Posterior cingulate gyrus (tissue), 11 donors: ENCODE measurements at regions not wholly inside any gene's neighbourhood (a gene's known extent, or its start where the extent isn't known, plus 50 kb on each side); places are given as distances from the start of the nearest gene placed in this dataset.

Source experiments
- DNase-seq, 10 donors: peaks; one replicate each; pipeline versions ENCODE4 v3.0.0 to v3.0.0-alpha.2; 2020 to 2021; ENCODE audit warnings: mixed read lengths in 3 of 10
- intact Hi-C: fragments of 100-400 bp; cut with DNase I; formaldehyde crosslinking; loops from one replicate; pipeline ENCODE4 v1.15.1; 2023

- intact Hi-C loops: no loop called here
- no peak for DNase-seq
Measured at GRCh38 chr9:86836266-86836665, 111.0 kb downstream of the GAS1 start.

GRCh38 chr9:86830356-86830755 is 117.0 kb downstream of the GAS1 start:
- intact Hi-C loops: no loop called here
- no peak for DNase-seq

GRCh38 chr9:86829496-86830046 is 117.7 kb downstream of the GAS1 start:
- no peak for DNase-seq
- intact Hi-C loops: no loop called here

- no peak for DNase-seq
- intact Hi-C loops: no loop called here
Measured at GRCh38 chr9:86828631-86829030, 118.7 kb downstream of the GAS1 start.

GRCh38 chr9:86827893-86828292 is 119.4 kb downstream of the GAS1 start:
- intact Hi-C loops: no loop called here
- DNase-seq: no peak

DNA sequence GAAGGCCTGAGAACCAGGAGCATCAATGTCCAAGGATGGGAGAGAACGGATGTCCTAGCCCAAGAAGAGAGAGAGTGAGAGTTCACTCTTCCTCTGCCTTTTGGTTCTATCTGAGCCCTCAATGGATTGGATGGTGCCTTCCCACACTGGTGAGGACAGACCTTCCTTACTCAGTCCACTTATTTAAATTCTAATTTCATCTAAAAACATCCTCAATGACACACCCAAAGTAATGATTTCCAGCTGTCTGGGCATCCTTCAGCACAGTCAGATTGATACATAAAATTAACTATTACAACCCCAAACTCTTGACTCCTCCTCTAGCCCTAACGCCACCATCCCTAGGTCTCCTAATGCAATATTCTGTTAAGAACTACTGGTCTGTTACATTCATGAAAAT is 122.0 kb downstream of the GAS1 start:
- intact Hi-C loops: no loop called here
- DNase-seq: no peak

GRCh38 chr9:86822006-86822801 is 125.1 kb downstream of the GAS1 start:
- DNase-seq: no peak
- intact Hi-C loops: no loop called here

- no peak for DNase-seq
- intact Hi-C loops: no loop called here
Measured at GRCh38 chr9:86821006-86821845, 126.1 kb downstream of the GAS1 start.

DNA sequence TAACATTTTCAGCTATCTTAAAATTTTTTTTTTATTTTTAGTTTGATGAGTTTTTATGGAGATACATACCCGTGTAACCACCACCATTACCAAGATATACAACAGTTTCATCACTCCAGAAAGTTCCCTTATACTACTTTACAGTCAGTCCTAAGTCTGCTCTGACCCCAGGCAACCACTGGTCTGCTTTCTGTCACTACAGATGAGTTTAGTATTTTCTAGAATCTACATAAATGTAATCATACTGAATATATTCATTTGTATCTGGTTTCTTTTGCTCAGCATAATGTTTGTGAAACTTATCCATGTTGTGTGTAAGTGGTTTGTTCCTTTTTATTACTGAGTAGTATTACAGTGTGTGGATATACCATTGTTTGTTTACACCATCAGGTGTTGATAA is 127.8 kb downstream of the GAS1 start:
- DNase-seq: no peak
- intact Hi-C loops: no loop called here

GRCh38 chr9:86818636-86819035 is 128.7 kb downstream of the GAS1 start:
- intact Hi-C loops: no loop called here
- no peak for DNase-seq

- intact Hi-C loops: no loop called here
- no peak for DNase-seq
Measured at GRCh38 chr9:86816868-86817267, 130.4 kb downstream of the GAS1 start.

- intact Hi-C loops: no loop called here
Measured at GRCh38 chr9:86816366-86816765, 130.9 kb downstream of the GAS1 start.

DNA sequence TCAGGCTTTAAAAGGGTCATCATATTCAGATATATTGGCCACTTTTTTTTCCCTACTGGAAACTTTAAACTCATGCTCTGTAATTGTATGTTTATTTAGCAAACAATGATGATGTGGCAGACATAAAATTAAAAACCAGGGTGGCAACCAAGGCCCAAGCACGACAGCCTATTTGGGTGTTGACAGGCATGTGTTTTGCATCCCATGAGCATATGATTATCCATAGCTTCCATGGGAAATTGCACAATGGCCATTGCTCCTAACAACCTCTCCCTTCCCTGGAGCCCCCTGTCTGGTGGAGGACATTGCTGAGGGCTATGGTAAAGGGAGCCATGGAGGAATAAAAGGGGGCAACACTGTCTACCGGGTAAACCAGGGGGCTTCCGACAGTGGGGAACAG is 134.7 kb downstream of the GAS1 start:
- intact Hi-C loops: no loop called here
- no peak for DNase-seq

More at GRCh38 chr9:86816366-86816765, 130.9 kb downstream of the GAS1 start:
- DNase-seq: no peak

GRCh38 chr9:86809759-86810367 is 137.4 kb downstream of the GAS1 start:
- intact Hi-C loops: no loop called here
- no peak for DNase-seq

DNA sequence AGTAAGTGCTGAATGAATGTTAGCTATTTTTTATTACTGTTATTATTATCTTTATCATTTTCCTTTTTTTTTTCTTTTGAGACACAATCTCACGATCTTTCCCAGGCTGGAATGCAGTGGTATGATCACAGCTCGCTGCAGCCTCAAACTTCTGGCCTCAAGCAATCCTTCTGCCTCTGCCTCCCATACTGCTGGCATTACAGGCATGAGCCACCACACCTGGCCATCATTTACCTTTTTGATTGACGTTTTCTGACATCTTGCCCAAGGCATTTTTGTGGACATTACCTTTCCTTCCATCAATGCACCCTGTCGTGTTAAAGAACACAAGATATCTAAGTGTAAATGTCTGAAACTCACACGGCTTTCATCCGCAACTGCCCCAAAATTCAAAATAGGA is 138.2 kb downstream of the GAS1 start:
- DNase-seq: no peak
- intact Hi-C loops: no loop called here

- peak in 1 of 10 donors; percentile 16 for DNase-seq
- intact Hi-C loops: no loop called here
Measured at GRCh38 chr9:86807367-86807976, 139.8 kb downstream of the GAS1 start.

DNA sequence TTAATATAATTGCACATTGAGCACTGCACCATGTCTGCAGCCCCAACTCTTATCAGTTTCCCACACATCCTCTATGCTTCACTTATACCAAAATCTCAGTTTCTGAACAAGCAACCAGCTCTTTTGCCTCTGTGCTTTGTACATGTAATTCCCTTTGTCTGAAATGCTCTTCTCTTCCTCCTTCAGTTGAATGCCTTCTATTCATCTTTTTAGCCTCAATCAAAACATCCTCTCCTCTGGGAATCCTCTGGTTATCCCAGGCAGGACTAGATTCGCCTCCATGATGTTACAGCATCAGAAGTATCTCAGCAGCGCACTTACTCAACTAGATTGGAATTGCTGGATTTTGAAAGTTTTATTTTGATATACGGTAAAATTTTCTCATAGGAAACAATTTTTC is 143.3 kb downstream of the GAS1 start:
- intact Hi-C loops: no loop called here
- DNase-seq: no peak

DNA sequence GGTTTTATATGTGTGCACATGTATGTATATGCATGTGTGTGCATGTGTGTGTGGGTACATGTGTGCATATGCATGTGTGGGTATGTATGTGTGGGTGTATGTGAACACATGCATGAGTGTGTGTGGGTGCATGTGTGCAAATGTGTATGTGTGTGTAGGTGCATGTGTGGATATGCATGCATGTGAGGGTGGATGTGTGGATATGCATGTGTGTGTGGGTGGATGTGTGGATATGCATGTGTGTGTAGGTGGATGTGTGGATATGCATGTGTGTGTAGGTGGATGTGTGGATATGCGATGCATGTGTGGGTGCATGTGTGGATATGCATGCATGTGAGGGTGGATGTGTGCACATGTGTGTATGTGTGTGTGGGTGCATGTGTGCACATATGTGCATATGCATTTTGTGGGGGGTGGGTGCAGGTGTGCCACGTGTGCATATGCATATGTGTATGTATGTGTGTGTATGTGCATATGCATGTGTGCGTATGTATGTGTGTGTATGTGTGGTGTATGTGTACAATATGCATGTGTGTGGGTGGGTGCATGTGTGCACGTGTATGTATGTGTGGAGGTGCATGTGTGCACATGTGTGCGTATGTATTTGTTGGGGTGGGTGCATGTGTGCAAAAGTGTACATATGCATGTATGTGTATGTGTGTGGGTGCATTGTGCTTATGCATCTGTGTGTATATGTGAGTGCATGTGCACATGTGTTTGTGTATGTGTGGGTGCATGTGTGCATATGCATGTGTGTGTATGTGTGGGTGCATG is 144.2 kb downstream of the GAS1 start:
- no peak for DNase-seq
- intact Hi-C loops: no loop called here

DNA sequence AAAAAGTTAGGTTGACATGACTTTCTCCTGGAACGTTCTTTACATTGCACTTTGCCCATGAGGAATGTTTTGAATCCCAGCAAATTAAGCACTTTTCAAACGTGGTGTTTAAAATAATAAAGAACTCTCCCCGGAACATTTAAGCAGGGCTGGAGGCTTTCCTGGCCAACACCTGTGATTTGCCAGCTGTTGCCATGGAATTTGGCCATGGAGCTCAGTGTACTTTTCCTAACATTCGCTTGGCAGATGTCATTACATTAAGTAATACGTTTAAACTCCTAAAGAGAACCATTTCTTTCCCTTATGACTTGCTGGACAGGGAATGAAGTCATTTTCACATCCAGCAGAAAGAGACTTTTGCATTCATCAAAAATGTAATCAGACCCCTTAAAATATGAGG is 146.1 kb downstream of the GAS1 start:
- no peak for DNase-seq
- intact Hi-C loops: no loop called here

GRCh38 chr9:86800681-86801080 is 146.6 kb downstream of the GAS1 start:
- no peak for DNase-seq
- intact Hi-C loops: no loop called here
